OCI-LY3 (cell line): ENCODE measurements at regions not wholly inside any gene's neighbourhood (a gene's known extent, or its start where the extent isn't known, plus 50 kb on each side); places are given as distances from the start of the nearest gene placed in this dataset.

Experiments used
- CTCF ChIP-seq: fragments of 200-600, 300-600 bp; sonication (generic); IDR thresholded peaks from 2 replicates; pipeline ENCODE4 v1.5.1; 2014; ENCODE audit warnings: antibody characterized with exemption, low read length, low read depth
- EZH2phosphoT487 ChIP-seq: fragments of 200-600 bp; shearing (Covaris generic); IDR thresholded peaks from 2 replicates; pipeline ENCODE4 v1.6.1; 2018; ENCODE audit warnings: antibody characterized with exemption, mixed run types, low read depth

- TF ChIP-seq CTCF (no peak), EZH2phosphoT487 (no peak)
These were observed 128.4 kb upstream of the GOT2 start for GRCh38 chr16:58862334-58863021.
